ENCODE measurements at regions not wholly inside any gene's neighbourhood (a gene's known extent, or its start where the extent isn't known, plus 50 kb on each side); places are given as distances from the start of the nearest gene placed in this dataset.

- in situ Hi-C loops (cut with MboI; ENCODE audit: low pct_unique_long_range_greater_than_20kb, low sequenced_read_pairs, unreplicated experiment) = no loop called here
- DNase-seq (ENCODE audit: low spot score) = no peak
- TF ChIP-seq CTCF (IDR thresholded peaks at IDR 0.05; ENCODE audit: extremely low read depth, insufficient read depth, missing control alignments) = no peak
These were observed 1027.7 kb upstream of the ZEB2 start for GRCh38 chr2:145547620-145548019.

- no peak for TF ChIP-seq CTCF (IDR thresholded peaks at IDR 0.05; ENCODE audit: extremely low read depth, insufficient read depth, missing control alignments)
- in situ Hi-C loops (cut with MboI; ENCODE audit: low pct_unique_long_range_greater_than_20kb, low sequenced_read_pairs, unreplicated experiment) = no loop called here
- DNase-seq (ENCODE audit: low spot score) = no peak
These were observed 1026.2 kb upstream of the ZEB2 start for GRCh38 chr2:145546091-145546490.

GRCh38 chr2:145543856-145544255 lies 1023.9 kb upstream of the ZEB2 start:
- no peak for TF ChIP-seq CTCF (IDR thresholded peaks at IDR 0.05; ENCODE audit: extremely low read depth, insufficient read depth, missing control alignments)
- no peak for DNase-seq (ENCODE audit: low spot score)
- in situ Hi-C loops (cut with MboI; ENCODE audit: low pct_unique_long_range_greater_than_20kb, low sequenced_read_pairs, unreplicated experiment) = no loop called here

GRCh38 chr2:145543155-145543554 lies 1023.2 kb upstream of the ZEB2 start:
- DNase-seq (ENCODE audit: low spot score) = no peak
- no peak for TF ChIP-seq CTCF (IDR thresholded peaks at IDR 0.05; ENCODE audit: extremely low read depth, insufficient read depth, missing control alignments)
- in situ Hi-C loops (cut with MboI; ENCODE audit: low pct_unique_long_range_greater_than_20kb, low sequenced_read_pairs, unreplicated experiment) = no loop called here

- DNase-seq (ENCODE audit: low spot score) = no peak
- in situ Hi-C loops (cut with MboI; ENCODE audit: low pct_unique_long_range_greater_than_20kb, low sequenced_read_pairs, unreplicated experiment) = no loop called here
- no peak for TF ChIP-seq CTCF (IDR thresholded peaks at IDR 0.05; ENCODE audit: extremely low read depth, insufficient read depth, missing control alignments)
These were observed 1021.1 kb upstream of the ZEB2 start for GRCh38 chr2:145541028-145541427.

- DNase-seq (ENCODE audit: low spot score) = no peak
- no peak for TF ChIP-seq CTCF (IDR thresholded peaks at IDR 0.05; ENCODE audit: extremely low read depth, insufficient read depth, missing control alignments)
- in situ Hi-C loops (cut with MboI; ENCODE audit: low pct_unique_long_range_greater_than_20kb, low sequenced_read_pairs, unreplicated experiment) = no loop called here
These were observed 1018.9 kb upstream of the ZEB2 start for GRCh38 chr2:145538661-145539350.

Data from GM13977 (cell line).